DMS 273 (cell line): ENCODE measurements at regions not wholly inside any gene's neighbourhood (a gene's known extent, or its start where the extent isn't known, plus 50 kb on each side); places are given as distances from the start of the nearest gene placed in this dataset.
"Not testable (repeated sequence)": the region's sequence is repeated elsewhere in the genome, so short reads cannot be mapped to it uniquely, and the experiment has no call there.

ENCODE experiments used
- DNase-seq: peaks from one replicate; lab custom pipeline; 2025; ENCODE audit not compliant: unreplicated experiment; lab: John Stamatoyannopoulos, UW

DNA sequence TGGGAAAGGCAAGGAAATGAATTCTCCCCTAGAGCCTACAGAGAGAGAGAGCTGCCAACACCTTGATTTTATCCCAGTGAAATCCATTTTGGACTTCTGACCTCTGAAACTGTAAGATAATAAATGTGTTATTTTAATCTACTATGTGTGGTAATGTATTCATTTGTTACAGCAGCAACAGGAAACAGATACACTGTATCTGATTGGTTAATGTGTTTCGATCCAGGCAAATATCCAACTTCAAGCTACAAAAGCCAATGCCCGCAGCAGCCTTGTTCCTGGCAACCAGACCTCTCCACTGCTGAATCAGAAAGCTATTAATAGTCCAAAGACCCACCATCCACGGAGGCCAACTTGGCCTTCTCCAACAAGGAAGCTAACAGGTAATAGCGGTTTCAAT, 318.1 kb downstream of the PTTG2 start:
- no peak for DNase-seq

DNA sequence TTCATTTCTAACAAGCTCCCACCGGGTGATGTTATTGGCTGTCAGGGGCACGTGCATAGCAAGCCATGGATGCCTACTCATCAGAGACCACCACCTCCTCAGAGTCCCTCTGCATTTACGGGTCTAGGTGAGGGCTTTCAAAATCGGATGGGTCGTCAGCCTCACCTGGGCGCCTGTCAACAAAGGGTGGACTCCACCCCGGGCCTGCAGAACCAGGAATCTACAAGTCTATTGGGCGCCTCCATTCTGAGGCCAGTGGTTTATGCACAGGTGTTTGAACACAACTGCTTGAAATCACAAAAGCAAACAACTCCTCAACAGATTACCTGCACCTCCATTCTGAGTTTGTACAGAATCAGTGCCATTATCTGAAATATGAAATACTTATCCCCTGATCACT, 318.9 kb downstream of the PTTG2 start:
- no peak for DNase-seq

DNA sequence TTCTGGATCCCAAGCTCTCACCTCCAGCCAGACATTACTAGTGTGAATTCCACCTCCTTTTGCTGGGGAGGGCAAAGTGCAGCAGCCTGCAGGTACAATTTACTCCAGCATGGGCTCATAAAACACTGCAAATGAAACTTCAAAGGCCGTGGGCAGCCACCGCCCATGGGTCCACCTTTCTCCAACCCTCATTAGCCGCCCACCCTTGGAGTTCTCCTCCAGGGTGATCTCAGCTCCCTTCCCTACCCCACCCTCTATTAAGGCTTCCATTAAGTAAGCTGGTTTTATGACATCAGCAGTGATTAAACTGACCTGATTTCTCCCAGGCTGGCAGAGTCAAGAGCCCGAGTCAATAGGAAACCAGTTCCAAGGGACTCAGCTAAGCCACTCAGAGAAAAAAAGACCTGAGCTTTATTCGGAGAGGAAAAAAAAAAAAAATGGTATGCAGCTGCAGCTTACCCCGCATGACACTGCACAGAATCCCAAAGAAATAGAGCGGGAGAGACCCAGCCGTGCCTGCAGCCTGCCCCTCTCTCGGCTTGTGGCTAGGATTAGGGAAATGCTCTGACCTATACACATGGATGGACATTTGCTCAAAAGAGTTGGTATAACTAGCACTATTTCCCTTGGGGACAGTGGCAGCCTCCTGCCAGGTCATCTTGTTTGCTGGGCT, 319.6 kb downstream of the PTTG2 start:
- DNase-seq: no peak

DNA sequence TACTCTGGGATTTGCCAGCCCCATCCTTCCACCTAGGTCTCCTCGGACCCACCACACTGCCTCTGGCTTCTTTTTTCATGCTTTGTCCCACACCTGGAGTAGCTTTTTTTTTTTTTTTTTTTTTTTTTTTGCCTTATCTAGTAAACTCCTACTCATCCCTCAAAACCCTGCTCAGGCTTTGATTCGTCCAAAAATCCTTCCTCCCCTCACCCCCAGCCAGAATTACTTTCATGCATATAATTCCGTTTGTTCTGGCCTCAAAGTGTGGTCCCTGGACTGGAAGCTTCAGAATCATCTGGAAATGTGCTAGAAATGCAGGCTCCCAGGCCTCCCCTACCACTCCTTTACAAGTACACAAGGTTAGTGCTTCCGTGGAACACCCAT, 320.1 kb downstream of the PTTG2 start:
- DNase-seq: no peak

DNA sequence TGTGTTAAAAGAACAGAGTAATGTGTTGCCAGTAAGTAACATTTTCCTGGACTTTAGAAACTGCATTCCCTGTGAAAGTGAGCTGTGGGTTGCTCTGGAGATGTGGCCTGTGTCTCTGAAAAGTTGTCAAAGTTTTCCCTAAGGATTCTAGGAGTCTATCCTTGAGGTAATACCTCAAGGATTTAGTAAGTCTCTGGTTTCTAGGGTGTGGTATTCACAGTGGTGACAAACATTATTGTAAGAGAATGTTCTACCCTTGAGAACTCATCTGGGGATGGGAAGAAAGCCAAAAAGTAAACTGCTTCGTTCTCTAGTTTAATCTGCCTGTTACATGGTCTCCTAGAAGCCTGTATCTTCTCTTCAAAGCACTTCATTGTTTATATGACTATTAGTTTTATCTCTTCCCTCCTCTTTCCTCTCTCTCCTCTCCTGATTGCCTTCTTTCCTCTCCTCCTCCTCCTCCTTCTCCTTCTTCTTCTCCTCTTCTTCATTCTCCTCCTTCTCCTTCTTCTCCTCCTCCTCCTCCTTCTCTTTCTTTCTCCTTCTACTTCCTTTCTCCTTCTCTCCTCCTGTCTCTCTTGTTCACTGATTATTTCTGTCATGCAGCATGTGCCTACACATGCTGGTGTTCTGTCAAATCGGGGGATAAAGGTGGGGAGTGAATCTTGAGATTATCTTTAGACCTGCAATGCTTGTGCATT, 321.3 kb downstream of the PTTG2 start:
- no peak for DNase-seq

DNA sequence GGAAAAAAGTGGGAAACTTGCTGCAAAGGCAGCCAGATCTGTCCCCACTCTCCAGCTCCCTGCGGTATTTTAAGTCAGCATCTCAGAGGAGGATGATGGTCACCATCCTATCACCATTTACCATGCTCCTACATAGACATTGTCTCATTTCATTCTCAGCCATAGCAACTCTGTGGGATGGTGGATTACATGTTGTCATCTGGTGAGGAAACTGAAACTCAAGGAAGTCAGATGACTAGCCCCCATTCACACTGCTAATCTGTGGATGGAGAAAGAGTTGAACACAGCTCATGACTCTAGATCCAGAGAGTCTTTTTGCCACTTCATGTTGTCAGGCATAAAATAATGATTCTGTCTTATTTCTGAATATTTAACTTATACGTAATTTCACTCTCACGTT, 323.5 kb downstream of the PTTG2 start:
- DNase-seq: no peak

DNA sequence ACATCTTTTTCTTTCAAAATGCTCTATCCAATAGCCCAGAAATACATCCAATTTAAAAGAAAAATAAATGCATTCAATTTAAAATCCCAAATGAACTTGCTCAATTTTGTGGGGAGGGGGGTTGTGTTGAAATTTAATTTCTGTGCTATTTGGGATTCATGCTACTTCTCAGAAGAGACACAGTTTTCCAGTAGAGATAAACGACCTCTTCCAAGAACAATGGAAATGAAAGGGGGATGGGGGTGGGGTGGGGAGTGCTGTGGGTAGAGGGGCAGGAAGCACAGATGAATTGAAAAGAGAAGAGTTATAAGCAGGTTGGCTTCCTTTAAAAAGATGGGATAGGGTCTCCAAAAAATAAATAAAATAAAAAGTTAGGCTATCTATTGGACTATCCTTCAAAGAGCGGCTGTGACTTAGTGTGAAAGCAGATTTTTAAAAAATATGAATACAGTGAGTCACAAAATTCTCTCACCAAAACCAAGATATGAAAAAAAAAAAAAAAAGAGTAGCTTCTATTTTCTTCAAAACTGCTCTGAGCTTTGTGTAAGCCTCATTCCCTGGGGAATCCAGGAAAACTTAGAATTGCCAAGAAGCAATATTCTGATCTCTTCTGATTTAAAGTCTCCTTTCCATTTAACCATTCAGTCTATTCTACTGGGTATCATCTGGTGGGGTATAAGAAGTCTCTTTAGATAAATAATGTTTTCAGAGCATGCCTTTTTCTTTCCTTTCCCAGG, 324.3 kb downstream of the PTTG2 start:
- no peak for DNase-seq

DNA sequence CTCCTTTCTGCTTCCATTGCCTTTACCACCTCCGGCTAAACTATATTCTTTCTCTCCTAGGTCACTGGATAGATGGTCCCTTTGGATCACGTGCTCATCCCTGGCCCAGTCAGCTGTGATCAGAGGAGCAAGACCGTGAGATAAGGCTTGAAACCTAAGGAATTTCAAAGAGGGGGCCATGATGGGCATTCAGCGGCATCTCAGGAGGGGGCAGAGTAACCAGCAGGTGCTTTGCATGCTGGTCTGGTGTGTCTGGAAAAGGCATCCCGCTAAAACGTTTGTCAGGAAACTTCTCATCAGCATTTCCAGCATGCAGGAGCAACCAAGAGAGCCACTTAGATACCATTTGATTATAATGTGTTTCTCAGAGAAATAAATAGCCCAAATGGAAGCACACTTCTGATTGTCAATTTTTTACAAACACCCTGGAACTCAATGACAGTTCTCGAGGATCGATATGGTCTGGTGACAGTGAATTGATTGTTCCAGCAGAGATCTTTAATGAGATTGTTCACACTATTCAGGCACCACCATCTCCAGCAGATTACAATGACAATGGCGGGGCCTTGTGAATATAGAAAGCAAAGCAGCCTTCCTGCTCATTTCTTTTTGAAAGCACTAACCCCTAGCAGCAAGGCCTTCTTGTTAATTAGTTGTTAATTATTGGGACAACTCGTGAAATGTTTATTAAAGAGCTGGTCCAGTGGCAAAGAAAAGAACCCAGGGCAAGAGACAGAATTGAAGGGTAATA, 327.1 kb downstream of the PTTG2 start:
- no peak for DNase-seq

DNA sequence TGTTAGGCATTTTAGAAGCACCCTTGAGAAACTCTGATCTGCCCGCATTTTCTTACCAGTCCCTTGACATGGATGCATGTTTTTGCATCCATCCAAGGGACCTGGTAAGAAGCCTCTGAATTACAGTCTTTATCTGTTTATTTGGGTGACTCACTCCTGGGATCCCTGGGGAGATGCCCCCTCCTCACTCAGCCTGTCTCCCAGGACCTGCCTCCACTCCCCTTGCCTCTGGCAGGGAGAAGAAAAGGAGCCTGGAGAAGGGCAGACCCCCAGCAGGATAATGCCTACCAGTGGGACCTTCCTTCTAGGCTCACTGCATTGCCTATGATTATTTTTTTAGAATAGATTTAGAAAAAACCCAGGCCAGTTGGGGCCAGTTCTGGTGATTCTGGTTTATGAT, 329.4 kb downstream of the PTTG2 start:
- DNase-seq: no peak

DNA sequence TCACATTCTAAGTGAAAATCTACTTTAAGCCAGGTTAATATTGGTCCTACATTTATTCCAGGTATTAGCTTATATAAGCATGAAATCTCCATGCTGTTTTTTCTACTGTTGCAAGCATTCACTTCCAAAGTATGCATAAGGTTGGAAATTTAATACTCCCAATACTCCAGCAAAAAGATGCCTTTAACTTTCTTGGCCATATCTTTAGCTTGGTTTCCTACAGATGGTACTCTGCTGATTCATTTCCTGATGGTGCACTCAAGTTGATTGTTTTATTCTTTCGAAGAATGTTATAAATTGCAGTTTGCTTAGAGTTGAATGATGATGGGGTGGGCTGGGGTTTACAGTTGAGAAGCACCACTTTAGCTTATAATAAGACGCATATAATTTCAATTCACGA, 330.2 kb downstream of the PTTG2 start:
- DNase-seq: no peak

DNA sequence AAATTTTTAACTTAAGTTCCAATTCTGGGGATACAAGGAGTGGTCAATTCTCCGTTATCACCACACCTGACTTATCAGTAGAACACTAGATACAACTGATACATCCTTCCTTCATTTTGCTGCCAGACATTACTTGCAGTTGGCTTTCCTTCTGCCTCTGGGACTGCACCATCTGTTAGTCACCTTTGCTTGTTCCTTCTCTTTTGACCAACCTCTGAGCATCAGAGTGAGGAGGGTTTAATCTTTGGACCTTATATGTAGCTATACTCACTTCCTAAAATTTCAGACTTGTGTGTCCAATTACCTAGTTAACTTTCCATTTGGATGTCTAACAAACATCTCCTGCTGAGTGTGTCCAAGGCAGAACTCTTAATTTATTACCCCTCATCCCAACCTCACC, 330.7 kb downstream of the PTTG2 start:
- DNase-seq: no peak

DNA sequence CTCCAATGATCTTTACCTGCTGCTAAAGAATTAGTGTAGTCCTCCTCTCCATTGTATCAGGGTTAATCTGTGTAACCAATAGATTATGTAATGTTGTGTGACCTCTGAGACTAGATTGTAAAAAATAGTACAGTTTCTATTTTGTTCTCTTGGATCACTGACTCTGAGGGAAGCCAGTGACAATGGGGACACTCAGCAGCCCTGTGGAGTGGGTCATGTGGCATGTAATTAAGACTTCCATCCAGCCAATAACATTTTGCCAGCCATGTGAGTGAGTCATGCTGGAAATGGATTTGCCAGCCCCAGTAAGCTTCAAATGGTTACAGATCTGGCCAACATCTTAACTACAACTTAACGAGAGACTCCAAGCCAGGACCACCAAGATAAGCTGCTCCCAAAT, 332.3 kb downstream of the PTTG2 start:
- DNase-seq: no peak

DNA sequence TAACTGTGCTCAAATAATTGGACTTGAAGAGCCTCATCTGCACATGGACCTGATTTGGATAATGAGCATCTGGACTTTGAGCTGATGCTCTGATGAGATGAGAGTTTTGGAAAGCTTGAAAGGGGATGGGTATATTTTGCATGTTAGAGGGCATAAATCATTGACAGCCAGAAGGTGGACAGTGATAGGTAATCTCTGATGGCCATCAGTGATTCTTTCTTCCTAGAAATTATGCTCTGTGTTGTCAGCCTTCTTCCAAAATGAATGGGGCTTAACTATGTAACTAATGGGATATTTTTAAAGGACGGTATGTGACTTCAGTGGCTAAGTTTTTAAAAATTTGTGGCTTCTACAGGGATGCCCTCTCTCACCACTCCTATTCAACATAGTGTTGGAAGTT, 334.0 kb downstream of the PTTG2 start:
- no peak for DNase-seq

DNA sequence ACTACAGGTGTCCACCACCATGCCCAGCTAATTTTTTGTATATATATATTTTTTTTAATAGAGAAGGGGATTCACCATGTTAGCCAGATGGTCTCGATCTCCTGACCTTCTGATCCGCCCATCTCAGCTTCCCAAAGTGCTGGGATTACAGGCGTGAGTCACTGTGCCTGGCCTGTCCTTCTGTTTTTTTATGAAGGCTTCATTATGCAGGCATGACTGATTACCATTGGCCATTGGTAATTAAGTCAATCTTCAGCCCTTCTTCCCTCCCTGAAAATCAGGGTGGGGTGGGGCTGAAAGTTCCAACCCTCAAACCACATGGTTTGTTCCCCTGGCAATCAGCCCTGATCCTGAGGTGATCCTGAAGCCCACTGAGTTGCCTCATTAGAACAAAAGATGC, 336.9 kb downstream of the PTTG2 start:
- no peak for DNase-seq

DNA sequence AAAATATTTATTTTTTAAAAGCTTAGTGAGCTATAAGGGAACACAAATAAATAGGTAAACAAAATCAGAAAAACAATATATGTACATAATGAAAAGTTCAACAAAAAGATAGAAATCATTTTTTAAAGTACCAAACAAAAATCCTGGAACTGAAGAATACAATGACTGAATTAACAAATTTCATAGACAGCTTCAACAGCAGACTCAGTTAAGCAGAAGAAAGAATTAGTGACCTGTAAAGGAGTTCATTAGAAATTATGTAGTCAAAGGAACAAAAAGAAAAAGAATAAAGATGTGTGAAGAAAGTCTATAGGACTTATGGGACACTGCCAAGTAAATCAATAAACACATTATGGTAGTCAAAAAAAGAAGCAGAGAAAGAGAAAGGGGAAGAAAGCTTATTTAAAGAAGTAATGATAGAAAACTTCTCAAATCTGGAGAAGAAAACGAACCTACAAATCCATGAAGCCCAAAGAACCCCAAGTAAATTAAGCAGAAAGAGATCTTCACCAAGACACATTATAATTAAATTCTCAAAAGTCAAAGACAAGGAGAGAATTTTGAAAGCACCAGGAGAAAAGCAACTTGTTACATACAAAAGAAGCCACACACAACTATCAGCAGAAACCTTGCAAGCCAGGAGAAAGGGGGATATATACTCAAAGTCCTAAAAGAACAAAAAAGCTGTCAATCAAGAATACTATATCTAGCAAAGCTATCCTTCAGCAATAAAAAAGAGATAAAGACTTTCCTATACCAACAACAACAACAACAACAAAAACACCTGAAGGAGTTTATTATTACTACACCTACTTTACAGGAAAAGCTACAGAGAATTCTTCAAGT, 338.9 kb downstream of the PTTG2 start:
- no peak for DNase-seq

DNA sequence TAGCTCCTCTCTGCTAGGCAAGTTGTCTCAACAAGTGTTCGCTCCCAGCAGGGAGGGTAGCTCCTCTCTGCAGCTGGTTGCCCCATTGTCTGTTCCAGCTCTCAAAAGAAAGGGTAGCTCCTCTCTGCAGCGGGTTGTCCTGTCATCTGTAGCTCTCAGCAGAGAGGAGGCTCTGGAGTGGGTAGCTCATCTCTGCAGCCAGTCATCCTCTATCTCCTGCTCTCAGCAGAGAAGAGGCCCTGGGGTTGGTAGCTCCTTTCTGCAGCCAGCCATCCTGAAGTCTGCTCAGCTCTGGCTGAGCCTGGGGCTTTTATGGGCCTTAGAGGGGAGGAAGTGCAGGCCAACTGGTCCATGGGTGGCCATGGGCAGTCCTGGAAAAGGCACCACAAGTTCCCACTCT, 342.7 kb downstream of the PTTG2 start:
- DNase-seq: no peak

DNA sequence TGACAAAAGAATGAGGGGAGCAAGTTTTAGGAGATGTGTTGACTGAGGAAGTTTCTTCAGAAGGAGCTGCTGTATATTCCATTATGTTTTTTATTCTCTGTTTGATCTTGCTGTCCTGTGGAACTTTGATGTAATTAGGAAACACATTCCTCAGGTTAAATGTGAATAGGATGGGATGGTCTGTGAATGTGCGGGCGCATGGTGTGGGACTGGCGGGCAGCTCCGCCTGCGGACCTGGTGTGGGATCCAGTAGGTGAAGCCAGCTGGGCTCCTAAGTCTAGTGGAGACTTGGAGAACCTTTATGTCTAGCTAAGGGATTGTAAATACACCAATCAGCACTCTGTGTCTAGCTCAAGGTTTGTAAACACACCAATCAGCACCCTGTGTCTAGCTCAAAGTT, 344.3 kb downstream of the PTTG2 start:
- not testable (repeated sequence) for DNase-seq

DNA sequence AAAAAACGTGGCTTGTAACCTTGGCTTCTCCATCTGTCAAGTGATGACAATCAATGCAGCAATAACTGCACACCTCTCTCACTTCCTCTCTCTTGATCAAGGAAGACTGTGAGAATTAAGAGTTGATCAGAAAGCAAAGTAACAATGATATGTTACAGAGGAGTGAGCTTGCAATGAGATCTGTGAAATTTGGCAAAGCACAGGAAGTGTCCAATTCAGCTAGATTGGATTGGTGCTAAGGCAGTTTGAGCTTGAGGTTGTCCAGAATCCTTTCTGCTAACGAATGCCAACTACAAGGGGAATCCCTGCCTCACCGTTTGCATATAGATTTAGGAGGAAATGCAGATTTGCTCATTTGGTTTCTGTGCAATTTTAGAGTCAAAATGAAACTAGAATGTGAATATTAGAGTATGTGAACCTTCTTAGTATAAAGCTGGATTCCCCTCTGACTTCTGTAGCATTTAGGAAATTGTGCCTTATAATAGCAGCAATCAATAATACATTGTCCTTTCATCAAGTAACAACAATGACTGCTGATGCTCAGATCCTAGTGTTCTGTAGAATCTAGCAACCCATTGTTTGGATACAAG, 346.4 kb downstream of the PTTG2 start:
- no peak for DNase-seq

DNA sequence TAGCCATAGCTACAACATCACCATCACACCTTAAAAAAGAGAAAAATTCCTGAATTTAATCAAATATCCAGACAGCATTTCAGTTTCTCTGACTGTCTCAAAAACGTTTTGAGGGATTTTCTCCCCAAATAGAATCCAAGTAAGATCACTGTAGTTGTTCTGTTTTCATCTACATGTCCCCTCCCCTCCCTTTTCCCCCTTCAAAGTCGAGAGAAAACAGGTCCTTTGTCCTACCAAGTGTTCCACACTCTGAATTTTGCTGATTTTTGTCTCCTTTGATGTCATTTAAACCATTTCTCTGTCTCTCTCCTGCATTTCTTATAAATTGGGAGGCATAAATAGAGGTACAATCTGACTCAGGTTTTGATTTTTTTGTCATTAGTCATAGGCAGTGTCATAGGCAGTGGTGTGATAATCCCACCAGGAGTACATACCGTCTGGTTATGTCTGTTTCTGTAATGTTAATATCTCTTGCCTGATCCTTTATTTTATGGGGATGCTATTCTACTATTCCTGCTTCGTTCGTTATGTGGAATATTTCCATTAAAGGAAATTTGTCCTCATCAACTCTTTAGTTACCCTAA, 348.6 kb downstream of the PTTG2 start:
- DNase-seq: no peak

DNA sequence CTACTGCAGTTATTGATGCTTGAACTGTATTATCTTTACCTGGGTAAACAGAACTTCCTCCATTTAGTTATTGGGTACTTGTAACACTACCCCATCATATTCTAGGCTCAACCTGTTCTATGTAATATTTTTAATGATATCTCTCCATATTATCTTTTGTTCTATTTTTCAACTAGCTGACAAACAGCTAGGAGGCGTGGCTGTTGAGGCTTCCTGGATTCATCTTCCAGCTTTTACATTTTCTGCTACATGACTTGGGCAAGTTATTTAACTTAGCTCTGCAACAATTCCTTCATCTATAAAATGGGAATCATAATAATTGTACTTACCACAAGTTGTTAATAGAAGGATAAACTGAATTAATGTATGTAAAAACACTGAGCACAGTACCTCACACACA, 349.3 kb downstream of the PTTG2 start:
- DNase-seq: no peak
